ENCODE measurements at regions not wholly inside any gene's neighbourhood (a gene's known extent, or its start where the extent isn't known, plus 50 kb on each side); places are given as distances from the start of the nearest gene placed in this dataset.

DNA sequence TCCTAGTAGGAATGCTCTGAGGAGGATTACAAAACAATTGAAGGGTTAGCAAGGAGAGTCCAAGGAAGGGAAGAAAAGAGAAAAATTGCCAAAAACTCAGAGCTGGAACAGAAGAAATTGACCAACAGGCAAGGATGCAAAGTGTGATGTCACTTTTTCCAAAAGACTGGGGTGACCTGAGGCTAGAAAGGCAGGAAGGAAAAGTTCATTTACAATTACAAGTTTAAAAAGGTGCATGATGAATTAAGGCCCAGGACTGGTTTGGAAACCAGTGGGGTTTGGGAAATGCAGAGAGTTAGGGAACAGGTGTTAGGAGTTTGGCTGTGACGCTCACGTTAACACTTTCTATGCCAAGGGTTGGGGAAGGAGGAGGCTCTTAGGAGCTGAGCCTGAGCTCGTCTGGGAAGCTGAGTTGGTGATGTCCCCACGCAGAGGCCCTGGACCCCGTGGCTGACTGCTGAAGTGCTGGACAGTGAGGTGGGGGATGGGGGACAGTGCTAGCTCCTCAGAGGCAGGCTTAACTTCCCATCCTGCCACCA is 92.6 kb upstream of the PODXL start:
- H3K27me3 ChIP-seq = no peaks in the 10 kb centered on the region
- WGBS, 2 donors (ENCODE audit: low coverage in 1 of 2) = 53 to 67% methylated on average over 2 to 3 of the region's 5 CpGs
- no peaks in the 10 kb centered on the region for H3K36me3 ChIP-seq
- peak overlapping the region in 3 of 4 donors; percentile 23 to 45 (median 43) for H3K27ac ChIP-seq
- peak; percentile 66 for ATAC-seq
- TF ChIP-seq POLR2AphosphoS5 (IDR thresholded peaks at IDR 0.05) (no peak), POLR2A (IDR thresholded peaks at IDR 0.05) (no peak), EP300 (IDR thresholded peaks at IDR 0.05) (no peak)
- TF ChIP-seq, protein P1, sequence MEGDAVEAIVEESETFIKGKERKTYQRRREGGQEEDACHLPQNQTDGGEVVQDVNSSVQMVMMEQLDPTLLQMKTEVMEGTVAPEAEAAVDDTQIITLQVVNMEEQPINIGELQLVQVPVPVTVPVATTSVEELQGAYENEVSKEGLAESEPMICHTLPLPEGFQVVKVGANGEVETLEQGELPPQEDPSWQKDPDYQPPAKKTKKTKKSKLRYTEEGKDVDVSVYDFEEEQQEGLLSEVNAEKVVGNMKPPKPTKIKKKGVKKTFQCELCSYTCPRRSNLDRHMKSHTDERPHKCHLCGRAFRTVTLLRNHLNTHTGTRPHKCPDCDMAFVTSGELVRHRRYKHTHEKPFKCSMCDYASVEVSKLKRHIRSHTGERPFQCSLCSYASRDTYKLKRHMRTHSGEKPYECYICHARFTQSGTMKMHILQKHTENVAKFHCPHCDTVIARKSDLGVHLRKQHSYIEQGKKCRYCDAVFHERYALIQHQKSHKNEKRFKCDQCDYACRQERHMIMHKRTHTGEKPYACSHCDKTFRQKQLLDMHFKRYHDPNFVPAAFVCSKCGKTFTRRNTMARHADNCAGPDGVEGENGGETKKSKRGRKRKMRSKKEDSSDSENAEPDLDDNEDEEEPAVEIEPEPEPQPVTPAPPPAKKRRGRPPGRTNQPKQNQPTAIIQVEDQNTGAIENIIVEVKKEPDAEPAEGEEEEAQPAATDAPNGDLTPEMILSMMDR (IDR thresholded peaks at IDR 0.05) = no peak
- no peaks in the 10 kb centered on the region for H3K9me3 ChIP-seq
- H3K4me1 ChIP-seq = peaks cover 0 to 13% (median 0%) of the 10 kb centered on the region in 3 donors
- no peak overlapping the region for H3K4me3 ChIP-seq

DNA sequence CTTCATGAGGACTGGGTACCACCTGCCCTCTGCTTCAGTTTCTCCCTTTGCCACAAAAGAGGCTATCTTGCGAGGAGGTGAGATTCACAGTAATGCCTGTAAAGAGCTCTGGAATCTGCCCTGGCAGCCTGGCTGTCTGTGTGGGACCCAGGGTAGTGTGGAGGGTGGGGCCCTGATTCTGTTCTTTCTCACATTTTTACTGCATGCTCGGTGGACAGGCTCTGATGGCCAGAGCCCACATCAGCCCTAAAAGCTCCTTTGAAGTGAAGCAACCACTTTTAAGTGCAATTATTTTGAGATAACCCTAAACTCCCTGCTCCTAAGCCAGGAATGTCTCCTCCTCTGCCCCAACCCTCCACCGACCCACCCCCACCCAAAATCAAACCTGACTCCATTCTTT is 92.1 kb upstream of the PODXL start:
- Histone ChIP-seq H3K4me1 (peaks cover 0 to 13% (median 0%) of the 10 kb centered on the region in 3 donors), H3K4me3 (no peak overlapping the region), H3K27me3 (no peaks in the 10 kb centered on the region), H3K36me3 (no peaks in the 10 kb centered on the region), H3K9me3 (no peaks in the 10 kb centered on the region), H3K27ac (peak overlapping the region in 3 of 4 donors; percentile 17 to 41 (median 26))
- TF ChIP-seq POLR2A (IDR thresholded peaks at IDR 0.05) (no peak), POLR2AphosphoS5 (IDR thresholded peaks at IDR 0.05) (no peak), EP300 (IDR thresholded peaks at IDR 0.05) (no peak)
- TF ChIP-seq, protein P1 (IDR thresholded peaks at IDR 0.05) = no peak
- peak; percentile 47 for ATAC-seq
- WGBS, 2 donors (ENCODE audit: low coverage in 1 of 2) = 57% methylated on average over 2 of the region's 3 CpGs; no CpG with 5 or more reads in 1 of the 2 donors

DNA sequence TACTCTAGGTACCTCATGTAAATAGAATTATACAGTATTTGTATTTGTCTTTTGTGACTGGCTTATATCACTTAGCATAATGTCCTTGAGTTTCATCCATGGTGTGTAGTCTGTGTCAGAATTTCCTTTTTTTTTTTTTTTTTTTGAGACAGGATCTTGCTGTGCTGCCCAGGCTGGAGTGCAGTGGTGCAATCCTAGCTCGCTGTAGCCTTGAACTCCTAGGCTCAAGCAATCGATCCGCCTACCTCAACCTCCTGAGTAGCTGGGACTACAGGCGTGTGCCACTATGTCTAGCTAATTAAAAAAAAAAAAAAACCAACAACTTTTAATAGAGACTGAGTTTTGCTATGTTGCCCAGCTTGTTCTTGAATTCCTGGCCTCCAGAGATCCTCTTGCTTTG is 89.8 kb upstream of the PODXL start:
- no peaks in the 10 kb centered on the region for H3K27me3 ChIP-seq
- no peak overlapping the region for H3K27ac ChIP-seq
- TF ChIP-seq, protein P1 (IDR thresholded peaks at IDR 0.05) = no peak
- TF ChIP-seq POLR2A (IDR thresholded peaks at IDR 0.05) (no peak), POLR2AphosphoS5 (IDR thresholded peaks at IDR 0.05) (no peak), EP300 (IDR thresholded peaks at IDR 0.05) (no peak)
- no peak overlapping the region for H3K4me3 ChIP-seq
- WGBS, 2 donors (ENCODE audit: low coverage in 1 of 2) = 80 to 94% methylated on average over 1 to 3 of the region's 4 CpGs
- no peak for ATAC-seq
- peaks cover 0 to 13% (median 0%) of the 10 kb centered on the region in 3 donors for H3K4me1 ChIP-seq
- no peaks in the 10 kb centered on the region for H3K36me3 ChIP-seq
- H3K9me3 ChIP-seq = no peaks in the 10 kb centered on the region

DNA sequence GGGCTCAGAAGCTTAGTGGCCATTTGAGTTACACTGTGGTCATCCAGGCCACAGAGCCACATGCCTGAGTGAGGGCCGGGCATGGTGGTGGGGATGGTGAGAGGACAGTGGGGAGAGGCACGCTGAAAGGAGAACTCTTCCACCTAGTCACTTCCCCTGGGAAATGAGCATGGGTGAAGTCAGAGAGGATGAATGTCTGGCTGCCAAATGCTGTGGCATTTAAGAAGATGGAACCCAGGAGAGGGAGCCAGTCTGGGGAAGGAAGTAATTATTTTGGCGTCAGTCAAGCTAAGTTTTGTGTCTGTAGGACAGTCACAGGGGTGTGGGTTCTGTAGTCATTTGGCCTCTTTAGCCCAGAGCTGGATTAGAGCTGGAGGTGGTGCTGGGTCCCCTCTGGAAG is 86.0 kb upstream of the PODXL start:
- TF ChIP-seq POLR2AphosphoS5 (IDR thresholded peaks at IDR 0.05) (no peak), EP300 (IDR thresholded peaks at IDR 0.05) (no peak), POLR2A (IDR thresholded peaks at IDR 0.05) (no peak)
- TF ChIP-seq, protein P1 (IDR thresholded peaks at IDR 0.05) = no peak
- Histone ChIP-seq H3K4me1 (no peaks in the 10 kb centered on the region), H3K27me3 (no peaks in the 10 kb centered on the region), H3K9me3 (no peaks in the 10 kb centered on the region), H3K27ac (no peak overlapping the region), H3K4me3 (no peak overlapping the region), H3K36me3 (no peaks in the 10 kb centered on the region)
- WGBS, 2 donors (ENCODE audit: low coverage in 1 of 2) = 46% methylated on average over 2 of the region's 3 CpGs; no CpG with 5 or more reads in 1 of the 2 donors
- no peak for ATAC-seq

DNA sequence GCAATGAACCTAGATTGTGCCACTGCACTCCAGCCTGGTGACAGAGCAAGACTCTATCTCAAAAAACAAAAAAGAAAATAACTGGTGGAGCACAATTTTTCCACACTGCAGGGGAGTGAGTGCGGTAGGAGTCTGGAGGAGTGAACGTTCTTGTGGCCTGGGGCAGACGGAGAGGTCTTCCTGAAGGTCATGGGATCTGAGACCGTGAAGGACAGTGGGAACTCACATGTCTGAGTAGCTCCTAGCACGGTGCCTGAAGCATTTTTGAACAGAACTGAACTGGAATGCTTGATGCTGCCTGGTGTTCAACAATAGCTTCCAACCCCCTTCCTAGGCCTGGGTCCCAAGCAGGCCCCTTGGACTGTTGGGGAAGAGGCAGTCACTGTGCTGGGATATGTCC is 84.3 kb upstream of the PODXL start:
- Histone ChIP-seq H3K4me3 (no peak overlapping the region), H3K9me3 (no peaks in the 10 kb centered on the region), H3K4me1 (no peaks in the 10 kb centered on the region), H3K36me3 (no peaks in the 10 kb centered on the region), H3K27ac (no peak overlapping the region), H3K27me3 (no peaks in the 10 kb centered on the region)
- TF ChIP-seq POLR2A (IDR thresholded peaks at IDR 0.05) = no peak
- no peak for TF ChIP-seq POLR2AphosphoS5 (IDR thresholded peaks at IDR 0.05)
- no peak for TF ChIP-seq EP300 (IDR thresholded peaks at IDR 0.05)
- TF ChIP-seq, protein P1 (IDR thresholded peaks at IDR 0.05) = no peak
- no peak for ATAC-seq
- 78% methylated on average over 5 of the region's 5 CpGs; no CpG with 5 or more reads in 1 of the 2 donors for WGBS, 2 donors (ENCODE audit: low coverage in 1 of 2)

Measured in gastroesophageal sphincter (tissue), 4 donors.